ENCODE measurements at regions not wholly inside any gene's neighbourhood (a gene's known extent, or its start where the extent isn't known, plus 50 kb on each side); places are given as distances from the start of the nearest gene placed in this dataset.

- FAIRE-seq: no peak
- DNase-seq (ENCODE audit: insufficient read length, low spot score): no peak
These were observed 229.0 kb upstream of the SLCO3A1 start for GRCh38 chr15:91624353-91624968.

GRCh38 chr15:91625506-91625905, 228.0 kb upstream of the SLCO3A1 start:
- TF ChIP-seq POLR2AphosphoS5 (IDR thresholded peaks at IDR 0.05; ENCODE audit: low read depth, low read length) (no peak), SPI1 (IDR thresholded peaks at IDR 0.05; ENCODE audit: low read depth, low read length) (no peak), POLR2A (IDR thresholded peaks at IDR 0.05; ENCODE audit: low read depth, low read length) (no peak), PAX5 (IDR thresholded peaks at IDR 0.05; ENCODE audit: insufficient read depth, low read length, severe bottlenecking) (no peak), TAF1 (IDR thresholded peaks at IDR 0.05; ENCODE audit: low read depth, low read length) (no peak), POU2F2 (IDR thresholded peaks at IDR 0.05; ENCODE audit: low read depth, low read length) (no peak)
- DNase-seq (ENCODE audit: insufficient read length, low spot score): no peak
- FAIRE-seq: no peak

More at GRCh38 chr15:91624353-91624968, 229.0 kb upstream of the SLCO3A1 start:
- TF ChIP-seq TAF1 (IDR thresholded peaks at IDR 0.05; ENCODE audit: low read depth, low read length) (no peak), POLR2AphosphoS5 (IDR thresholded peaks at IDR 0.05; ENCODE audit: low read depth, low read length) (no peak), POLR2A (IDR thresholded peaks at IDR 0.05; ENCODE audit: low read depth, low read length) (no peak), PAX5 (IDR thresholded peaks at IDR 0.05; ENCODE audit: insufficient read depth, low read length, severe bottlenecking) (no peak), POU2F2 (IDR thresholded peaks at IDR 0.05; ENCODE audit: low read depth, low read length) (no peak), SPI1 (IDR thresholded peaks at IDR 0.05; ENCODE audit: low read depth, low read length) (no peak)

GRCh38 chr15:91627473-91628278, 225.8 kb upstream of the SLCO3A1 start:
- DNase-seq (ENCODE audit: insufficient read length, low spot score): no peak
- no peak for TF ChIP-seq SPI1 (IDR thresholded peaks at IDR 0.05; ENCODE audit: low read depth, low read length)
- no peak for TF ChIP-seq POU2F2 (IDR thresholded peaks at IDR 0.05; ENCODE audit: low read depth, low read length)
- TF ChIP-seq TAF1 (IDR thresholded peaks at IDR 0.05; ENCODE audit: low read depth, low read length): no peak
- no peak for TF ChIP-seq POLR2A (IDR thresholded peaks at IDR 0.05; ENCODE audit: low read depth, low read length)
- no peak for TF ChIP-seq PAX5 (IDR thresholded peaks at IDR 0.05; ENCODE audit: insufficient read depth, low read length, severe bottlenecking)
- no peak for TF ChIP-seq POLR2AphosphoS5 (IDR thresholded peaks at IDR 0.05; ENCODE audit: low read depth, low read length)
- no peak for FAIRE-seq

DNA sequence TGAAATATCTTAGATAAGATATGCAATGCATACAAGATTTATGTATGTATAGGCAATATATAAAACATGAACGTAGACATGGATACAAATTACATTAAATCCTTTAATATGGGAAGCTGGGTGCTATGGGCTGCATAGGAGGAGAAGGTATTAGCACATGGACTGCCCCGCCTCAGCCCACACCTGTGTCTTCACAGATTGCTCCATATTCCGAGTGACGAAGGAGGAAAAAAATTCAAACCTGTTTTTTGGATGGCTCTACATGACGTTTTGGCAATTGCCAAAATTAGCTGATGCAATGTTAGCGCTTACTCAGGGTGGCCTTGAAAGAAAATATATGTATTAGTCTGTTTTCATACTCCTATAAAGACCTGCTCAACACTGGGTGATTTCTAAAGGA, 223.4 kb upstream of the SLCO3A1 start:
- no peak for FAIRE-seq
- no peak for DNase-seq (ENCODE audit: insufficient read length, low spot score)
- TF ChIP-seq POLR2A (IDR thresholded peaks at IDR 0.05; ENCODE audit: low read depth, low read length) (no peak), PAX5 (IDR thresholded peaks at IDR 0.05; ENCODE audit: insufficient read depth, low read length, severe bottlenecking) (no peak), POLR2AphosphoS5 (IDR thresholded peaks at IDR 0.05; ENCODE audit: low read depth, low read length) (no peak), TAF1 (IDR thresholded peaks at IDR 0.05; ENCODE audit: low read depth, low read length) (no peak)

GRCh38 chr15:91632176-91632575, 221.3 kb upstream of the SLCO3A1 start:
- no peak for DNase-seq (ENCODE audit: insufficient read length, low spot score)
- no peak for TF ChIP-seq POLR2A (IDR thresholded peaks at IDR 0.05; ENCODE audit: low read depth, low read length)
- no peak for TF ChIP-seq TAF1 (IDR thresholded peaks at IDR 0.05; ENCODE audit: low read depth, low read length)
- no peak for TF ChIP-seq SPI1 (IDR thresholded peaks at IDR 0.05; ENCODE audit: low read depth, low read length)
- TF ChIP-seq PAX5 (IDR thresholded peaks at IDR 0.05; ENCODE audit: insufficient read depth, low read length, severe bottlenecking): no peak
- TF ChIP-seq POU2F2 (IDR thresholded peaks at IDR 0.05; ENCODE audit: low read depth, low read length): no peak
- no peak for TF ChIP-seq POLR2AphosphoS5 (IDR thresholded peaks at IDR 0.05; ENCODE audit: low read depth, low read length)
- FAIRE-seq: no peak

DNA sequence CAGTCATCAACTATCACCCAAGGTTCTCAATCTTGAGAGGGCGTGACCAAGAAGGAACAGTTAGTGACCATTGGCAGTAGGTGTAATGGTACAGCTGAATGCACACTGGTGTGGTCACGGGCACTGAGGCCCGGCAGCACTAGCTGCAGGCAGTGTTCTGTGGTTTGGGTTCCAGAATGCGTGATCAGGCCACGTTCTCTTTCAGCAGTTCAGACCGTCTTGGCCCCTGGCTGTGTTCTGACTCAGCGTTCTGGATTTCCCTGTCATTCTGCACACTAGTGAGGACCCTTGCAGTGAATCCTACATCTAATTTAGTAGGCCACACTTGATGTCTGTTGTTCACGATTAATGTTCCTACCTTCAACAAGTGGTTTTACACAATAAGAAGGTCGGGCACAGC, 220.5 kb upstream of the SLCO3A1 start:
- no peak for FAIRE-seq
- TF ChIP-seq POLR2A (IDR thresholded peaks at IDR 0.05; ENCODE audit: low read depth, low read length) (no peak), SPI1 (IDR thresholded peaks at IDR 0.05; ENCODE audit: low read depth, low read length) (no peak), POLR2AphosphoS5 (IDR thresholded peaks at IDR 0.05; ENCODE audit: low read depth, low read length) (no peak), PAX5 (IDR thresholded peaks at IDR 0.05; ENCODE audit: insufficient read depth, low read length, severe bottlenecking) (no peak), POU2F2 (IDR thresholded peaks at IDR 0.05; ENCODE audit: low read depth, low read length) (no peak), TAF1 (IDR thresholded peaks at IDR 0.05; ENCODE audit: low read depth, low read length) (no peak)
- no peak for DNase-seq (ENCODE audit: insufficient read length, low spot score)

GRCh38 chr15:91634179-91634578, 219.3 kb upstream of the SLCO3A1 start:
- FAIRE-seq (no peak), DNase-seq (ENCODE audit: insufficient read length, low spot score) (no peak)
- TF ChIP-seq POU2F2 (IDR thresholded peaks at IDR 0.05; ENCODE audit: low read depth, low read length) (no peak), POLR2AphosphoS5 (IDR thresholded peaks at IDR 0.05; ENCODE audit: low read depth, low read length) (no peak), POLR2A (IDR thresholded peaks at IDR 0.05; ENCODE audit: low read depth, low read length) (no peak), TAF1 (IDR thresholded peaks at IDR 0.05; ENCODE audit: low read depth, low read length) (no peak), SPI1 (IDR thresholded peaks at IDR 0.05; ENCODE audit: low read depth, low read length) (no peak), PAX5 (IDR thresholded peaks at IDR 0.05; ENCODE audit: insufficient read depth, low read length, severe bottlenecking) (no peak)

DNA sequence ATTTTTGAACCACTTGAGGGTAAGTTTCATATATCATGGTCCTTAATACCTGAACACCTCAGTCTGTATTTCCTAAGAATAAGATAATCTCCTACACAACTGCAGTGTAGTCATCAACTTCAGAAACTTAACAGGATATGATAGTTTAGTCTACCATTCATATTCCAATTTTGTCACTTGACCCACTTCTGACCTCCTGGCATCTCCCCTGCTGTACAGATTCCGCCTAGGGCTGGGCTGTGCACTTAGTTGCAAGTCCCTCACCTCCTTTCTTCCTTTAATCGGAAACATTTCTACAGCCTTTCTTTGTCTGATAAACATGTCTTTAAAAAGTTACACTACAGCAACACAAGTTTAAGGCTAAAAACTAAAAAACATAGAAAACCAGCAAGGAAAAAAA, 218.4 kb upstream of the SLCO3A1 start:
- FAIRE-seq (no peak), DNase-seq (ENCODE audit: insufficient read length, low spot score) (no peak)
- TF ChIP-seq POLR2A (IDR thresholded peaks at IDR 0.05; ENCODE audit: low read depth, low read length) (no peak), POU2F2 (IDR thresholded peaks at IDR 0.05; ENCODE audit: low read depth, low read length) (no peak), TAF1 (IDR thresholded peaks at IDR 0.05; ENCODE audit: low read depth, low read length) (no peak), SPI1 (IDR thresholded peaks at IDR 0.05; ENCODE audit: low read depth, low read length) (no peak), POLR2AphosphoS5 (IDR thresholded peaks at IDR 0.05; ENCODE audit: low read depth, low read length) (no peak), PAX5 (IDR thresholded peaks at IDR 0.05; ENCODE audit: insufficient read depth, low read length, severe bottlenecking) (no peak)

DNA sequence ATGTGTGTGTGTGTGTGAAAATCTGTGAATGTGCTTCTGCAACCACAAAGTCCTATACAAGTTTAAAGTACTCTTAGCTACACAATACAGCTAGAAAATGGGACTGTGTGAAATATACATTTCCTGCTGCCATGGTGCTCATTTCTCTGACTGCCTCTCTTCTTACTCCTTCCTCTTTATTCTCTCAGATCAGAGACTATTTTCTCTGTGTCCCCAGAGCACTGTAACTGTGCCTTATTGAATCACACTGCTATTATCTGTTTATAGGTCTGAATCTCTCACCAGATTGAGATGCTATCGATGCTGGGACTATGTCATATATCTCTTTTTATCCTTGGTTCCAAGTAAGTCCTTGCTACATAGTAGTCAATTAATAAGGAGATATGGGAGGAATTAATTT, 217.9 kb upstream of the SLCO3A1 start:
- DNase-seq (ENCODE audit: insufficient read length, low spot score) (no peak), FAIRE-seq (no peak)
- TF ChIP-seq SPI1 (IDR thresholded peaks at IDR 0.05; ENCODE audit: low read depth, low read length): no peak
- TF ChIP-seq POLR2A (IDR thresholded peaks at IDR 0.05; ENCODE audit: low read depth, low read length): no peak
- no peak for TF ChIP-seq PAX5 (IDR thresholded peaks at IDR 0.05; ENCODE audit: insufficient read depth, low read length, severe bottlenecking)
- TF ChIP-seq TAF1 (IDR thresholded peaks at IDR 0.05; ENCODE audit: low read depth, low read length): no peak
- no peak for TF ChIP-seq POU2F2 (IDR thresholded peaks at IDR 0.05; ENCODE audit: low read depth, low read length)

All from GM12891 (cell line).